Stimulated activated CD4-positive, alpha-beta T cell treated with anti-CD3 and anti-CD28 coated beads, TNF-alpha, amount 100 ng/mL, for 4 hours (primary cell): ENCODE measurements at regions not wholly inside any gene's neighbourhood (a gene's known extent, or its start where the extent isn't known, plus 50 kb on each side); places are given as distances from the start of the nearest gene placed in this dataset.
"Not testable (repeated sequence)": the region's sequence is repeated elsewhere in the genome, so short reads cannot be mapped to it uniquely, and the experiment has no call there.

Experiments used
- DNase-seq, 3 experiments: peaks; one replicate each; pipeline ENCODE4 v3.0.0-alpha.2; 2020; ENCODE audit warnings: low read depth in 3 of 3

- DNase-seq = no peak
Measured at GRCh38 chr10:11667756-11668155, 56.3 kb upstream of the USP6NL start.

GRCh38 chr10:11663763-11664555 lies 52.5 kb upstream of the USP6NL start:
- no peak for DNase-seq

- not testable (repeated sequence) for DNase-seq
Measured at GRCh38 chr10:11663126-11663515, 51.7 kb upstream of the USP6NL start.

DNA sequence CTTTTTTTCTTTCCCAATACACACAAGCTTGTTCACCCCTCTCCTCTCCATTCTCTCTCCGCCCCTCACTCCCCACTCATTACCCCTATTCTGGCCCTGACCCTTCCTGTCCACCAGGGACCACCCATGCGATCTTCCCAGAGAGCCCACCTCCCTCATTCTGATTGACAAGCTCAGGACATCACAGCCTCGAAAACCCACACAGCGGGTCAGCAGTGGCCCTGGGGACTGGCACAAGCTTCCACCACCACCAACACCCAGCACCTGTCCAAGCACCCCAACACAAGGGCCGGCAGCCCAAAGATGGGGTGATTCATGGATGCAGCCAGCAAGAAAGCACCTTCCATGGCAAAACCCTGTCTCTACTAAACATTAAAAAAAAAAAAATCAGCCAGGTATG lies 50.0 kb upstream of the USP6NL start:
- no peak for DNase-seq
